COLO668 (cell line): ENCODE measurements at regions not wholly inside any gene's neighbourhood (a gene's known extent, or its start where the extent isn't known, plus 50 kb on each side); places are given as distances from the start of the nearest gene placed in this dataset.
A peak's percentile ranks its signal among the peaks of the same experiment; 100 is the strongest.

Experiments used
- DNase-seq: peaks from one replicate; lab custom pipeline; 2025; ENCODE audit not compliant: unreplicated experiment; lab: John Stamatoyannopoulos, UW

DNA sequence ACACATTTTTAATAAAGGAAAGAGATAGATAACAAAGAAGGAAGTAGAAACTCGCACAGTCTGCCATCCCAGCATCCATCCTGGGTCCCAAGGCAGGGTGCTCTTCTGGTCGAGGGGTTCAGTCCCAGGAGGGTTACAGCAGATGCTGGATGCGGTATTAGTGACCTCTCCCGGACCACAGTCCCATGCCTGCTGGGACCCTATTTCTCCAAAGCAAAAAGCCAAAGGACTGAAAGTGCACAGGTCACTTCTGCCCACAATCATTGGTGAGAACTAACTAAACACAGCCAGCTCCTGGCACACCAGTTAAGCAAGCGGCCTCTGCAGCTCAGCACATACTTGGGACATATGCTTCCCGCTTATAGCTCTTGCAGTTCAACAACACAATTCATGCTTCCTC, 96.1 kb upstream of the HABP2 start:
- no peak for DNase-seq

DNA sequence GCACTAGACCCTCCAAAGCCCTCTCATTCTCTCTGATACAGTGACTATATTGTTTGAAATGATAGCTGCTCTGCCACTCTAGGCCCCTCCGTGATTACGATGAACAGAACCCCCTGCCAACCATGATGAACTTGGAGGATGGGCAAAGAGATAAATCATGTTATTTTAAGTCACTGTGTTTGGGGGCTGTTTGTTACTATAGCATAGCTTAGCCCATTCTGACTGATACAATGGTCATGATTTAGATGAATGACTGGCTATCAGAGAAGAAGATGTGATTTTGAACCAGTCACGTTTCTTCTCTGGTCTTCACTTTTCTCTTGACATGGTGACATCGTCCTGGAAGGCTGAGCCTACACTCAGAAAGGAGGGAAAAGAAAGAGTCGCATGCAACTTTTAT, 95.4 kb upstream of the HABP2 start:
- DNase-seq = no peak

DNA sequence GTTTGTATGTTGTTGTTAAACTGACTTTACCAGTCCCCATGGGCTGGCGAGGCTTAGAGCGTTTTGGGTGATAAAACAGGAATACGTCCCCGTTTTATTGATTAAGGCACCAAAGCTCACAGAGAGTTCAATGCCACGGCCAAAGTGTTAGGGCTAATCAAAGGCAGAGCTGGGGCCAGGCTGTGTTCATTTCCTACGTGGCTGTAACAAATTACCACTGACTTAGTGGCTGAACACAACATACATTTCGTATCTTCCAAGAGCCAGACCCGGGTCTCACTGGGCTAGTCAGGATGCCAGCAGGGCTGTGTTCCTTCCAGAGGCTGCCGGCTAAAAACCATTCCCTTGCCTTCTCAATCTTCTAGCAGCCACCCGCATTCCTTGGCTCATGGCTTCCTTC, 94.4 kb upstream of the HABP2 start:
- DNase-seq = no peak

DNA sequence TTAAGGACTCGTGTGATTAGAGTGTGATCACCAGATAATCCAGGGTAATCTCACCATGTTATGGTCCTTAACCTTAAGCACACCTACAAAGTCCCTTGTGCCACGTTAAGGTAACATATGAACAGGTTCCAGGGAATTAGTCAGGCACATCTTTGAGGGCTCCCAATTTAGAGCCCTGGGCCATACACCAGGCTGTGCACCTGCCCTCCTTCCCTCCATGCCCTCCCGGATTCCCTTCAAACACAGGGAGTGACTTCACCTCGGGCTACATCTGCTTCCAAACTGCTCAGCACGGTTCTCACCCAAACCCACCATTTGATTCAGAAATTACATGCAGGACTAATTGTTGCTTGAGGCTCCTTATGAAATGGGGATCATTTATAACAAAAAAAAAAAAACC, 93.9 kb upstream of the HABP2 start:
- DNase-seq = no peak

DNA sequence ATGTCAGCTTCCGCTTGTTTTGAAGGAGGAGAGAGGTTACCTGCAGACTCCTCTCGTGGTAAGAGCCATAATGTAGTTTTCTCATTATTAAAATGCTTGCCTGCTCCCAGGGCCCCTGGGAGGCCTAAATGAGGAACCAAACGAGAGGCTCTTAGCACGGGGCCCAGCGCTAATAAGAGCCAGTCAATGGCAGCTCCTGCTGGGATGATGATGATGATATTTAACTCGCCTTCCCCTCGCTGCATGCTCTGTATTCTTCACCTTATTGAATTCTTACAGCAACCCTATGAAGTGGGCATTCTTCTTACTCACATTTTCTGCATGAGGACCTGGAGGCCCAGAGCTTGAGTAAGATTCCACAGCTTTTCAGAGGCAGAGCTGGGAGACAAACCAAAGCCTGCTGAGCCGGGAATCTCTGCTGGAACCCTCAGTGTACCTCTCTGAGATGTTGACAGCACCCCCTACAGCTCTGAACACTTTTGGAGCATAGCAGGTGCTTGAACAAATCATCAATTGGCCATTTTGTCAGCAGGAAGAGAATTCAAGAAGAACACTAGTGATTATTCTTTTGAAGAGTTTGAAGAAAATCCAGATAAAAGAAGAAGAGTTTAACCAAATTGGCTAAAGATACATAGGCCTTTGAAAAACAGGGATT, 93.1 kb upstream of the HABP2 start:
- DNase-seq = no peak

DNA sequence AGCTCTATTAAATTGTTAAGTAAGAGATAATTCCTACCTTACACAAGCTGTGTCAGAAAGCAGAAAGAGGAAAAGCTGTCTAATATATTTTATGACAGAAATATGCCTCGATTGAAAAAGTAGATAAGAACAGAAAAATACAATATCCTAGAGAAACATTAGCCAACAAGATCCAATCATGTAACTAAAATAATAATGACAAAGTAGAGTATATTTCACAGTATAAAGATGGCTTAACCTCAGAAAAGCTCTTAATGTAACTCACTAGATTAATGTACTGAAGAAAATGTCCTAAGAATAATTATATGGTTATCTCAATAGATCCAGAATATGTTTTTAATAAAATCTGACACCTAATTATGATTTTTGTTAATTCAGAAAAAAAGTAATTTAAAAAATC, 89.8 kb upstream of the HABP2 start:
- DNase-seq = no peak

DNA sequence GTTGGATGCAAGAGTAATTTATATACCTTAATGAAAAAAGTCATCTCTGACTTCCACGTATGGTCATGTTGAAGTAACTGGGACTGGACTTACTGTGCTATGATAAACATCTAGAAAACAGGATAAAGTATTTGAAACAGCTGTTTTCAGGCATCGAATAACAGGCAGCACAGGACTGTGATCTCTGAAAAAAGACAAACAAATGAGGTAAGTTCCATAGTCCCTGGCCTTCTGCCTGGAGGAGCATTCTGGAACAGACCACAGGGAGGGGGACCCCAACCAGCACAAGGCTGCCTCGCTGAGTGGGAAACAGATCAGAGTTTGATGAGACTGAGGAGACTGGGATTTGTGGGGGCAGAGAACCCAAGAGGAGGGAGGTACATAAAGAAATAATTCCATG, 89.1 kb upstream of the HABP2 start:
- no peak for DNase-seq

DNA sequence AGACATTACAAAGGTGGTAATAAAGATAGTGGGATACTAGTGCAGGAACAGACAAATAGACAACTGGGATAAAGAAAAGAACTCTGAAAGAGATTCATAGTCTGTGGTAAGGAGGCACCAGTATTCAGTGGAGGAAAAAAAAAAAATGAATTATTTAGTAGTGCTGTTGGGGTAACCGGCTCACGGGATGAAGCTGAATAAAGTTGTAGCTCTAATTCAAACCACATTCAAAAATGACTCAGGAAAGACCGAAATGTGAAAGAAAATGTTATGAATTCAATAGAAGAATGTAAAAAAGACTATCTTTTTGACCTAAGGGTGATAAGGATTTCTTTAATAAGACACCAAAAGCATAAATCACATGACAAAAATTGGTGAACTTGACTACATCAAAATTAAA, 83.1 kb upstream of the HABP2 start:
- DNase-seq = no peak

DNA sequence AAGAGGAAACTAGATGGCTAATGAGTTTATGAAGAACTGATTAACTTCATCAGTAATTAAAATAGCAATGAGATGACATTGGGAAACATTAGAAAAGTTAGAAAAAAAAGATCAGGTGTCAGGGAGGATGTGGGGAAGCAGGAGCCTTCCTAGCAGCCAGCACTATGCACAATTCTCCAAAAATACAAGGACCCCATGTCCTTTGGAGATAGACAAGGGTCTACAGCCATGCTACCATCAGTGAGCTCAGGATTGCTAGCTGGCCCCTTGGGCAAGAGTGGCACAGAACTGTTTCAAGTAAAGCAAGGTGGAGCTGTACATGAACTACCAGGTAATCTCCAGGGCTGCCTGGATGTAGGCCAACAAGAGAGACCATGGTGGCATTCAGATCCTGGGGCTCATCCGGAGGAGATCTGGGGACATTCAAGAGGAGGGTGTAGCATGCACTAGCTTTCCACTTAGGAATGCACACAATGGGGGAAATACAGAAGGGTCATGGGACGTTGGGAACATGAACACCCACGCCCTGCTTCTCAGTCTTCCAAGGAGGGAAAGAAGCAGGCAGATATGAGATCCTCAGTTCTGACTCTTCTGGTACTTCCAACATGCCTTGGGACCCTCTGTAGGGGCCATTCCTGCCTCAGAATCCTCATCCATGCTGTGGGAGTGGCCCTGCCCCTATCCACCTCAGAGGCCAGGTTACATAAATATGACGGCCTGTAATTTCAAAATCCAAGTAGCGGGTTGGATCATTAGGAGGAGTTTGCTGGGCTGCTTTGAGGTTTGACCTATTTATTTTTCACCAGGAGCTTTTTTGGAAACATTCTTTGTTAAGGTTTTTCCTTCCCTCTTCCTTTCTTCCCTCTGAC, 82.2 kb upstream of the HABP2 start:
- no peak for DNase-seq

DNA sequence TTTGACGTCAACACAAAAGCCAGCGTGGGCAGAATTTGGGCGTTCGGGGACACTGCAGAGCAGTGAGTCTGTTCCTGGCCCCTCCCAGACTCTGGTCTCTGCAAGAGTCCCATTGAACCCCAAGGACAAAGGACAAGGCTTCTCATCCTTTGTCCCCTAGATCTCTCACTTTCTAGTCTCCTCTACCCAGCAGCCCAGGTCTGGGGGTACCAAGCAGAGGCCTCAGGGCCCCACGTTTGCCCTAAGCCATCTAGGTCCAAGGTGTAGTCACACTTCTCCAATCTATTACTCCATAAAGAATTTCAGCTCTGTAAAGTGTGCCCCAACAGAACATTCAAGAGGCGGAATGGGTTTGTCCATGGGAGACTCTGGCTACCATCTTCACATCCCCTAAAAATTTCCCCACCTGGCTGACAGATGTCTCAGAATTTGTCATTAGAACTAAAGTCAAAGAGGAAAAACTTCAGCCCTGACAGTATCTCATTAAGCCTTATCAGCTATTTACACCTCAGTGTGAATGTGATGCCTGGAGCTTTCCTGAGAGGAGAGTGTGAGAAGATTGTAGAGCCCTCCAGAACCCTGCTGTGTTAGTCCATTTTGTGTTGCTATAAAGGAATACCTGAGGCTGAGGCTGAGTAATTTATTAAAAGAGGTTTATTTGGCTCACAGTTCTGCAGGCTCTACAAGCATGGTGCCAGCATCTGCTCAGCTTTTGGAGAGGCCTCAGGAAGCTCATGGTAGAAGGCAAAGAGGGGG, 81.4 kb upstream of the HABP2 start:
- DNase-seq = no peak

DNA sequence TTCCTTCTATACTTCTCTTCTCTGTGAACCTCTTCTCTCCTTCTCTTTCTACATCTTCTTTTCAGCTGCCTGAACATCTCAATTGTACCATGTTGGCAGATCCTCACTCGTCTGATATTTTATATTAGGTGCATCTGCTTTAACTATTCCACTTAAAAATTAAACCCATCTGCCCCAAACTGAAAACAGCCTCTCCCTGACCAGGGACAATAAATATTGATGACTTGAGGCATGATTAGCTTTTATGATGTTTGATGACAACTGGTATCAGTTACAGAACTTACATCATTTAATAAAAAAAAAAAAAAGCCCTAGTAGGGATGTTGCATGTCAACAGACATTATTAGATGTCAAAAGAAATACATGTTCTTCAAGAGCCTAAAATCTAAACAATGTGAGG, 79.8 kb upstream of the HABP2 start:
- no peak for DNase-seq

DNA sequence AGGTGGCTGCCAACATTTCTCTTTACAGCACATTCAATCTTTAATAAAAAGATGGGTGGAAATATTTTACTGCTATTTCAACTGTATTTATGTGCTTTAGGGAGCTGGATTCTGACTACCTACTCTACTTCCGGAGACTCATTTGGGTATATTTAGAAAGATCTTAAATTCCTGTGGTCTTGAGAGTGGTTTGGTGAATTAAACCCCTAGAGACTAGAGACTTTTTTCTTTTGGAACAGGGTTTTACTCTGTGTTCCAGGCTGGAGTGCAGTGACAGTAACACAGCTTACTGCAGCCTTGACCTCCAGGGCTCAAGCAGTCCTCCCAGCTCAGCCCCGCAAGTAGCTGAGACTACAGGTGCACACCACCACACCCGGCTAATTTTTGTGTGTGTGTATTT, 79.0 kb upstream of the HABP2 start:
- DNase-seq = no peak

DNA sequence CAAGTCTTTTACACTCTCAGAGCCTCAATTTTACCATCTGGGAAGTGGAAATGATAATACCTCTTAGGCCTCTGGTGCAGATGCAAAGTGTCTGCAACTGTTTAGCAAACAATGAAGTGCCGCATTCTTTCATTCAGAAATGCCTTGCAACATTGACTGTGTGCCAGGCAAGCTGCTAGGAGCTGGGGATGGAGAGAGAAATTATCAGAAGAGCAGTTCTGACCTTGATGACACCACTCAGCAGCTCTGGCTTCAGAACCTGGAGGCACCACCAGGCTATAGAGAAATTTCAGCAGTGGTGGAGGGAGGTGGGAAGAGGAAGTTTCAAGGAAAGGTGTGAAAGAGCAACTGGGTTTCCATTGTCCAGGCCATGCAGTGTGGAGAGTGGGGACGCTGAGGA, 78.1 kb upstream of the HABP2 start:
- no peak for DNase-seq

DNA sequence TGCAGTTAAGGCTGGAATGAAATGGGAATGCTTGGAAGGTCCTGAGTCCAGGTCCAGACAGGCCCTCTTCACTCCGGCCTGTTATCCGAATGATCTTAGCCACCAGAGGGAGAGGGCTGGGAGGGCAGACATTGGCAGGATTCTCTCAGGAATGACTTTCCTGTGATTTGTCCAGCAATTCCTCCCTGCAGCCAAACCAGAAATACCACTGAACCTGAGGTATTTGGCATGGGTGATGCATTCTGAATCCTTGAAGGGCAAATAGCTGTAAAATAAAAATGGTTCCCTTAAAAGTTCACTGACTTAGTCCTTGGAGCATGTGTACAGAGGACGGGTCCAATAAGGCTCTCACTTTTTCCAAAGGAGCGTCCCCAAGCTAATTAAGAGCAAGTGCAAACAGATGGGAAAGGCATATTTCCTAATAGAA, 77.5 kb upstream of the HABP2 start:
- DNase-seq = no peak

DNA sequence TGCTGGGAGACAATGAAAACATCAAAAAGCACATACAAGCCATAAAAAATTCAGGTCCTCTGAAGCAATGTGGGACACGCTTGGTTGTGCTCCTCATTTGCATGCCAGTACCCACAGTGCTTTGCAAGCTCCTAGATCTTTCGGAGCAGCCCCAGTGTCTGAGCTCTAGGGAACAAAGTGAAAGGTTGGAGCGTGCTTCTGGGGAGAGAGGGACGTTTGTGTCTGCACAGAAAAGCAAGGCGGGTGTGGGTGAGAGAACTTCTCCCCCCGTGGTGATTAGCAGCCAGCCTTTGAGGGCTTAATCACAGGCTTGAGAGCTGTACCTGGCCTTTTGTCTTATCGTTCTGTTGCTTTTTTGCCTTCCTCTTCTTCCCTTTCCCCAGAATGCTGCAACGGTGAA, 76.7 kb upstream of the HABP2 start:
- DNase-seq = no peak

DNA sequence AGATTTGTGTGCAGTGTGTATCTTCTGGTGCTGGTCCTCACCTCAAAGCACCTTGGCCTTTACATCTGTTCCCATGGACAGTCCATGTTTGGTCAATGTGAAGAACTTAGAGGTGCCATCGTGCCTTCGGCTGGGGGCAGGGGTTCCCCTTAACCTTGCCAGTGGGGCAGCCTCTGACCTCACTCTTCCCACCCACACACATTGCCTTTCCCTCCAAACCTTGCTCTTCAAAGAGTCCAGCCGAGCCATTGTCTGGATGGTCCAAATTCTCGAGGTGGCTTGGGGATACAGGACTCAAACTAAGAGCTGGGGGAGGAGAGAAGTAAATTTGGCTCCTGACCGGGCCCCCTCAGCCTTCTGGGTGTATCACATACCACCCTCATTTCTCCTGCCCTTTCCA, 76.2 kb upstream of the HABP2 start:
- DNase-seq = no peak

DNA sequence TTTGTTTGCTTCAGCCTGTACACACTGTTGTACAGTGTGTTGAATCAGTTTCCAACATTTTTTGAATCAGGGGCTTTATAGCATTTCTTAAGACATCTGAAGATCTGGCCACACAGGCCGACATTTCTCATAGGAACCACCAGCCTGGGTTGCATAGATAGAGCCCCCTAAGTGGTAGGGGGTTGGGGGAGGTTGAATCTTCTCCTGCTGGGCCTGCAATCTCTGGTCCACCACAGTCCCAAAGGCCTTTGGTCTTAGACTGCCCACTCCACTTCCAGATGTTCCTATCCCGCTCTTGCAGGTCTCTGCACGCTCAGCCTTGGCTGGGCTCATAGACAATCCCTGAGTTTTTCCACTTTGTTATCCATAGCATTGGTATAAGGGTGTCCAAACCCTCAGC, 75.4 kb upstream of the HABP2 start:
- DNase-seq = no peak

DNA sequence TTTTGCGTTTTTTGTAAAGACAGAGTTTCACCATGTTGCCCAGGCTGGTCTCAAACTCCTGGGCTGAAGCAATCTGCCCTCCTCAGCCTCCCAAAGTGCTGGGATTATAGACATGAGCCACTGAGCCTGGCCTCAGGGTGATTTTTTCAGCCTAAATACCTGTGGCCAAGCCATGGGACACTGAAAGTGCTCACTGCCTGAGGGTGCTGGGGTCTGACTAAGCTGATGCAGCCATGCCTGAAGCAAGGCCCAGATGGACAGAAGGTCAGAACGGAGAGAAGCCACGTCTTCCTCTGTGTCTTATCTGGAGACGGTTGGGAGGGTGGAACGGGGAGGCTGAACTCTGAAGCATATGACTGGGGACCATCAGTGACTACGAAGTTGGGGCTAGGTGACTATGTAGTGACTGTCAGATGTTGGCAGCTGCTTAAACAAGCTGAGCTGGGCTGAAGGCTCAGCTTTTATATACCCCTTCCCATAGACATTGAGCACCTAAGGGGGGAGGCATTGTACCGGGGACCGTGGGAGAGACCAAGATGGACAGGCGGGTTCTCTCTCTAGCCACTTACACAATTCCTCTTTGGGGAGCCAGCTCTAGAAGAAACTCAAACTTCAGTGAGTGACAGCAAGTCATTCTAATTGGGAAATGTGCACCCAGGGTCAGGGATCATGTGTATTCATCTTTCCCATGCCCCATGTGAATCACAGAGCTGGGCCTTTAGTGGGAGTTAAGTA, 73.3 kb upstream of the HABP2 start:
- no peak for DNase-seq

DNA sequence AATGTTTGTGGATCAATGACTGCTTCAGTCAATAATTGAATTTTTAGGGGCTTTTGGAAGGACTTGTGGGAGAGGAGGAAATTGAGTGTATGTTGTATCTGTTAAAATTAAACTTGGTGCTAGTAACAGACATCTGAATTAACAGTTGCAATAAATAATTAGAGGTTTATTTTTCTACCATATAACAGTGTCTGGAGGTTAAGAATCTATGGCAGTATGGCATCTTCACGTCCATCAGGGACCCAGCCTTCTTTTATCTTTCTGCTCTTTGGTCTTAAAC, 72.8 kb upstream of the HABP2 start:
- DNase-seq = no peak

DNA sequence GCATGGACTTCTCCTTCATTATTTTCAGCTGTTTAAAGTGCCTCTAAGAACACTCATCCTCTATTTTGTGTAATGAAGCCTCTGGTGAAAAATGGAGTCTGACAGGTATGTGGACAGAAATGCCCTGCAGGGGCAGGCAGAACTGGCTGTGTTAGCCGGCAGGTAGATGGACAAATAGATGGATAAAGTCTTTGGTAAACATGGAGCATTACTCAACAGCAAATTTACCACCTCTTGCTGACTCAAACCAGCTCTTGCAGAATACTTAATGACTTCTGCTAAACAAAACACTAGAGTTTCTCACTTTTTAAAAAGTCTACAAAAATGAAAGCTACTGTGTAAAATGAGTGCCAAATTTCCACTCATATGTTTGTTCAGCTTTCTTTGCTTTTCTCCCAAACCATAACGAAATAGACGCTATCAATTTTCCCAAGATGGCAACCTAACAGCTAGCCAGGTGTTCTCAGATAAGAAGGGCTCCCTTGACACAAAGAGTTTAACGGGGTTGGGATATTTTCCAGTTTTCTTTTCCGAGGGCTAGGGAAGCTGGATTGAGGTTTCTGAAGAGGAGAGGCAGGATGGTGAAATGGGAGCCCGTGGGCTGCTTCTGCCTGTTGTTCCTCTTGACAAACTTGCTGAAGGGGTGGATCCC, 71.9 kb upstream of the HABP2 start:
- peak; percentile 25 for DNase-seq

DNA sequence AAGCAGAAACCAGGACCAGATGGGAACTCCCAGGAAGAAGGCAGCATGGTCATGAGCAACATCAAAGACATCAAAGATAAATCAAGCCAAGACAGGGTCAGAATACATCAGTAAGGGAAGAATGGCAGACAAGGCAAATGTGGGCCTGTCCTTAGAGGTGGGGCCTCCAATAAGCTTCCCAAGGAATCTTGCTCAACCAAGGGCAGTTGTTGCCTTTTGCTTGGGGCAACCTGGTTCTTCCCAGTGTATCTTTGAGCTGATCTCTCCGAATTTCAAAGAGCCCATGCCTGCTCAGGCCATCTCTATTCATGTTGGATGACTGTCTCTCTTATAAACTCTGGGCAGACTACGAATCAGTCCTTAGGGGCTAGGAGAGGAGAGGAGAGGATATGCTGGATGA, 68.4 kb upstream of the HABP2 start:
- DNase-seq = no peak
